Activated T-helper 1 cell treated with anti-CD3 and anti-CD28 coated beads, Interleukin-12 subunit alpha, Interleukin-12 subunit beta, Interleukin-2, Interleukin-4 antibody, amounts not matched to agents 30 ng/mL and 10 ng/mL and 1 ng/mL, durations not matched to agents 14 hours and 24 hours and 36 hours (primary cell): ENCODE measurements at regions not wholly inside any gene's neighbourhood (a gene's known extent, or its start where the extent isn't known, plus 50 kb on each side); places are given as distances from the start of the nearest gene placed in this dataset.

ENCODE experiments used
- DNase-seq: peaks from one replicate; pipeline ENCODE4 v3.0.0; 2021; ENCODE audit warnings: low spot score
- H3K27ac Mint-ChIP-seq: one replicate; pipeline ENCODE4 v1.8.0; 2021; ENCODE audit warnings: mild to moderate bottlenecking, mixed read lengths
- H3K27me3 Mint-ChIP-seq: one replicate; pipeline ENCODE4 v1.8.0; 2022; ENCODE audit warnings: mild to moderate bottlenecking, moderate library complexity, mixed read lengths; ENCODE audit not compliant: insufficient read depth
- H3K36me3 Mint-ChIP-seq: one replicate; pipeline ENCODE4 v1.8.0; 2021; ENCODE audit warnings: low read depth, mixed read lengths
- H3K4me1 Mint-ChIP-seq: one replicate; pipeline ENCODE4 v1.8.0; 2021; ENCODE audit warnings: low read depth, mixed read lengths
- H3K4me3 Mint-ChIP-seq: one replicate; pipeline ENCODE4 v1.8.0; 2021; ENCODE audit warnings: mild to moderate bottlenecking, moderate library complexity, mixed read lengths
- H3K9me3 Mint-ChIP-seq: one replicate; pipeline ENCODE4 v1.8.0; 2021; ENCODE audit warnings: mixed read lengths
- intact Hi-C: fragments of 100-400 bp; cut with micrococcal nuclease; formaldehyde crosslinking; loops from one replicate; pipeline ENCODE4 v1.15.1; 2024

DNA sequence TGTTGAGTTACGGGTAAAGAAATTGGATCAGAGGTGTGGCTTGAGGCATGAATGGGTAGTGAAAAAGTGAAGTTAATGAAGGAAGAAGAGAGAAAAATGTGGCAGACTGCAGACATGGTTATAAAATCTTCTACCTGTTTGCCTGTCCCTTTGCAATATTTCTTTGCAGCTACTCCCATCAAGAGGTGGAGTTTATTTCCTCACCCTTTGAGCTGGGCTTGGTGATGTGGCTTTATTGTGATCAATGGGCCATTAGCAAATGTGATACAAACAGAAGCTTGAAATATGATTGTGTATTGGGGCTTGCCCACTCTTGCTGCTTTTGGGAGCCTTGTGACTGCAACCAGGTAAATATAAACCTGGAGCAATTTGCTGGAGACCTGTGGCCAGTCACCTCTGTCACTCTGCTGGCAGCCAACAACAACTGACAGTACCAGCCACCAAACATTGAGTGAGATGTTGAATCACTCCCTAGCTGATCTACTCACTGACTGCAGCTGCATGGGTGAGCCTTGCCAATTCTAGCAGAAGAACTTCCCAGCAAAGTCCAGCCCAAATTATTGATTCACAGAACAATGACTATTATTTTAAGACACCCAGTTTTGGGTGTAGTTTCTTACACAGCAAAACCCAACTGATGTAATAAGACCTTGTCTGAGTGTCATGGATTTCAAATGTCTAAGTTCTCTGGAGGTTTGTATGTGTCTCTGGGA lies 151.0 kb upstream of the ATP2B1 start:
- Mint-ChIP-seq H3K27ac (no peak overlapping the region), H3K36me3 (peaks cover 15% of the 10 kb centered on the region)

DNA sequence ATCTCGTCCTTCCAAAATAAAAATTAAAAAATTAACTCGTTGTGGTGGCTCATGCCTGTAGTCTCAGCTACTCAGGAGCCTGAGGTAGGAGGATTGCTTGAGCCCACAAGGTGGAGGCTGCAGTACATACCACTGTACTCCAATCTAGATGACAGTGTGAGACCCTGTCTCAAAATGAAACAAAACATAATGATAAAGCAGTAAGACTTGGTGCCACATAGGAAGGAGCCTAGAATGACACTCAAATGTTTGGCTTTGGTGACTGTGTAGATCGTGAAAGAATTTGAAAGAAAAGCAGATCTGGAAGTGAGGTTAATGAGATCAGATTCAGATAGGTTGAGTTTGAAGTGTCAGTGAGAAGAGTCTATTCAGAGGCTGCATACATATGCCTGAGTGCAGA lies 150.1 kb upstream of the ATP2B1 start:
- DNase-seq, result no peak
- Mint-ChIP-seq H3K27me3 (no peaks in the 10 kb centered on the region), H3K4me3 (no peak overlapping the region), H3K27ac (no peak overlapping the region), H3K9me3 (peaks cover 8% of the 10 kb centered on the region), H3K4me1 (peaks cover 63% of the 10 kb centered on the region), H3K36me3 (peaks cover 15% of the 10 kb centered on the region)
- intact Hi-C loops, result loop anchor here (5.0 kb wide), 1 partner anchor 261 kb away; no protein-coding TSS in a partner anchor

More for the DNA sequence above, 151.0 kb upstream of the ATP2B1 start:
- peaks cover 73% of the 10 kb centered on the region for H3K4me1 Mint-ChIP-seq
- DNase-seq, result no peak
- no peaks in the 10 kb centered on the region for H3K27me3 Mint-ChIP-seq
- intact Hi-C loops, result loop anchor here (5.0 to 10.0 kb wide), 7 partner anchors 233 to 845 kb away; partner anchors contain the start of genes DUSP6 and POC1B
- H3K9me3 Mint-ChIP-seq, result peaks cover 8% of the 10 kb centered on the region
- H3K4me3 Mint-ChIP-seq, result no peak overlapping the region

GRCh38 chr12:89857652-89858274 lies 149.1 kb upstream of the ATP2B1 start:
- H3K36me3 Mint-ChIP-seq, result peaks cover 14% of the 10 kb centered on the region
- no peak for DNase-seq
- intact Hi-C loops, result loop anchor here (2.0 to 5.0 kb wide), 3 partner anchors 185 to 817 kb away; no protein-coding TSS in a partner anchor
- H3K9me3 Mint-ChIP-seq, result peaks cover 8% of the 10 kb centered on the region
- H3K4me3 Mint-ChIP-seq, result no peak overlapping the region
- H3K4me1 Mint-ChIP-seq, result peaks cover 54% of the 10 kb centered on the region
- H3K27ac Mint-ChIP-seq, result no peak overlapping the region
- H3K27me3 Mint-ChIP-seq, result no peaks in the 10 kb centered on the region

DNA sequence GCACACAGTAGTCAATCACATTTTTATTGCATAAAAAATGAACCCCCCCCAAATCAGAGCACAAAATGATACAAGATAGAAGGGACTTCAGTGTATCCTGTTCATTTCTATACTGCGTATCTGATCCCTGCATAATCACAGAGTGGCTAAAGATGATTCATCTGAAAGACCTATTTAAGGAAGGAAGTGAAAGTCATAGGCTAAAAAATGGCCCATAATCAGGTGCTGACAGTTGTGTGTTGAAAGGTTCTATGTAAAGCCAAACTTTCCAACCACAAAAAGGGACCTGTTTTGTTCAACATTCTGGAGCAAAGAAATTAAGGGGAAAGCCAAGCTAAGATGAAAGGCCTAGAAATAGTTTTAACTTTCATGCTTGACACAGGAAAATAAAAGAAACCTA lies 147.8 kb upstream of the ATP2B1 start:
- Mint-ChIP-seq H3K36me3 (peaks cover 10% of the 10 kb centered on the region), H3K27me3 (no peaks in the 10 kb centered on the region), H3K9me3 (peaks cover 3% of the 10 kb centered on the region), H3K4me1 (peaks cover 40% of the 10 kb centered on the region), H3K27ac (peak overlapping the region; percentile 62), H3K4me3 (peak overlapping the region; percentile 25)
- DNase-seq, result no peak
- intact Hi-C loops, result loop anchor here (1.0 to 5.0 kb wide), 6 partner anchors 8 to 816 kb away; no protein-coding TSS in a partner anchor

- Mint-ChIP-seq H3K9me3 (no peaks in the 10 kb centered on the region), H3K4me3 (no peak overlapping the region), H3K27me3 (peaks cover 6% of the 10 kb centered on the region), H3K27ac (no peak overlapping the region), H3K36me3 (no peaks in the 10 kb centered on the region), H3K4me1 (no peaks in the 10 kb centered on the region)
- no peak for DNase-seq
- intact Hi-C loops, result no loop called here
Measured at GRCh38 chr12:89848732-89849131, 140.1 kb upstream of the ATP2B1 start.

GRCh38 chr12:89846473-89847055 lies 137.9 kb upstream of the ATP2B1 start:
- no peak overlapping the region for H3K4me3 Mint-ChIP-seq
- peaks cover 6% of the 10 kb centered on the region for H3K27me3 Mint-ChIP-seq
- H3K4me1 Mint-ChIP-seq, result no peaks in the 10 kb centered on the region
- no peaks in the 10 kb centered on the region for H3K36me3 Mint-ChIP-seq
- intact Hi-C loops, result no loop called here
- no peaks in the 10 kb centered on the region for H3K9me3 Mint-ChIP-seq
- DNase-seq, result no peak
- H3K27ac Mint-ChIP-seq, result no peak overlapping the region

DNA sequence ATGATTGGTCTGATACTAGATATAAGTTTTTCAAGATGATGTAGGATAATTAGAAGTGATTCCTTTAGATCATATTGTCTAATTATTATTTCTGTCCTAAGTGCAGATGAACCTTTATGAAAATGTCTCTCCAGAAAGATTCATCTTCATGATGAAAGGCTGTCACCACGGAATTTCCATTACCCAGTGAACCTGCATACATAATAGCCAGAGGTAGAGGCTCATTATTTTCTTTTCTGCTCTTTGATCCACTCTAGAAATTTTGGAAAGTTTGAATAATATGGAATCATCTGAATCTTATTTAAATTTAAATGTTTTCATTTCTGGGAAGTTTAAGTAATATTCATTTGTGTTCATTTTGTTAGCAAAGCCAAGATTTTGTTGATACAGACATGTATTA lies 137.1 kb upstream of the ATP2B1 start:
- Mint-ChIP-seq H3K4me3 (no peak overlapping the region), H3K9me3 (no peaks in the 10 kb centered on the region), H3K36me3 (no peaks in the 10 kb centered on the region), H3K27ac (no peak overlapping the region), H3K4me1 (no peaks in the 10 kb centered on the region), H3K27me3 (peaks cover 3% of the 10 kb centered on the region)
- DNase-seq, result no peak
- intact Hi-C loops, result no loop called here

GRCh38 chr12:89845366-89845765 lies 136.7 kb upstream of the ATP2B1 start:
- Mint-ChIP-seq H3K27me3 (peaks cover 3% of the 10 kb centered on the region), H3K9me3 (no peaks in the 10 kb centered on the region), H3K36me3 (no peaks in the 10 kb centered on the region), H3K4me3 (no peak overlapping the region), H3K4me1 (no peaks in the 10 kb centered on the region), H3K27ac (no peak overlapping the region)
- DNase-seq, result no peak
- intact Hi-C loops, result no loop called here

GRCh38 chr12:89844539-89844938 lies 135.9 kb upstream of the ATP2B1 start:
- Mint-ChIP-seq H3K36me3 (no peaks in the 10 kb centered on the region), H3K9me3 (no peaks in the 10 kb centered on the region), H3K27me3 (peaks cover 3% of the 10 kb centered on the region), H3K4me3 (no peak overlapping the region), H3K27ac (no peak overlapping the region), H3K4me1 (no peaks in the 10 kb centered on the region)
- no peak for DNase-seq
- intact Hi-C loops, result no loop called here

- Mint-ChIP-seq H3K9me3 (no peaks in the 10 kb centered on the region), H3K4me3 (no peak overlapping the region), H3K36me3 (no peaks in the 10 kb centered on the region), H3K27me3 (peaks cover 2% of the 10 kb centered on the region), H3K4me1 (no peaks in the 10 kb centered on the region), H3K27ac (no peak overlapping the region)
- intact Hi-C loops, result no loop called here
- no peak for DNase-seq
Measured at GRCh38 chr12:89840162-89840922, 131.7 kb upstream of the ATP2B1 start.

DNA sequence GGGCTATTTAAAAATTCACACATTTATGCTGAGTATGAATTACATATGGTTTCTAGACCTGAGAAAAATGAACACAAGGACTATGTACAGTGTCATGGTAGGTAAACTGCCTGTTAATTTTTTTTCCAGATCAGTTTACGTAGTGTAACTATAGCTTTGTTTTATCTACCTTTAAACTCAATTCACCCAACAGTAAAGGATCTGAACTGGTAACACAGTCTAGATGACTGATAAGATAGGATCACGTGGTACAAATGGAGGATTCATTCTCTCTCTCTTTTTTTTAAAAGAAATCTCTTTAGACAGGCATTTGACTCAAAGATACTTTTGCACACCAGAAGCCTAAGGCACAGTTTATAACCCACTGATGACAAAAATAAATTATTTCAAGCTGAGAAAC lies 130.8 kb upstream of the ATP2B1 start:
- no peak overlapping the region for H3K27ac Mint-ChIP-seq
- no peak for DNase-seq
- peaks cover 2% of the 10 kb centered on the region for H3K27me3 Mint-ChIP-seq
- H3K4me1 Mint-ChIP-seq, result no peaks in the 10 kb centered on the region
- H3K36me3 Mint-ChIP-seq, result no peaks in the 10 kb centered on the region
- H3K9me3 Mint-ChIP-seq, result no peaks in the 10 kb centered on the region
- intact Hi-C loops, result no loop called here
- no peak overlapping the region for H3K4me3 Mint-ChIP-seq

- H3K9me3 Mint-ChIP-seq, result no peaks in the 10 kb centered on the region
- H3K27me3 Mint-ChIP-seq, result peaks cover 2% of the 10 kb centered on the region
- no peak for DNase-seq
- no peaks in the 10 kb centered on the region for H3K4me1 Mint-ChIP-seq
- H3K4me3 Mint-ChIP-seq, result no peak overlapping the region
- H3K36me3 Mint-ChIP-seq, result no peaks in the 10 kb centered on the region
- H3K27ac Mint-ChIP-seq, result no peak overlapping the region
- intact Hi-C loops, result no loop called here
Measured at GRCh38 chr12:89838833-89839232, 130.2 kb upstream of the ATP2B1 start.

DNA sequence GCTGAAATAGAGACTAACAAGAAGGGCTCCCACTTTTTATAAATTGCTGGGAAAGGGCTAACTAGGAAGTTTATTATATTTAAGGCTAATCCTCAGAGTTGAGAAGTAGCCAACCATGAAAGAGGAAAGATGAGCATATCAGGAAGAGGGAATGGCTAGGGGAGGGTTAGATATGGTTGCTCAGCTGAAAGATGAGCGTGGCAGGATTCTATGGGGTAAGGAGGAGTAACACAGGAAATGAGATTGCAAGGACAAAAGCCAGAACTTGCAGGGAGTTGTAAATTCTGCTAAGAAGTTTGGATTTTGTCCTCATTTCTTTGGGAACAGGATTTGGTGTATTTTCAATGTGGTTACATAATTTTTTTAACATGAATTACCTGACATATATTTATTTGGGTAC lies 127.4 kb upstream of the ATP2B1 start:
- DNase-seq, result no peak
- no peaks in the 10 kb centered on the region for H3K4me1 Mint-ChIP-seq
- no peaks in the 10 kb centered on the region for H3K9me3 Mint-ChIP-seq
- no peaks in the 10 kb centered on the region for H3K36me3 Mint-ChIP-seq
- peaks cover 4% of the 10 kb centered on the region for H3K27me3 Mint-ChIP-seq
- H3K27ac Mint-ChIP-seq, result no peak overlapping the region
- no peak overlapping the region for H3K4me3 Mint-ChIP-seq
- intact Hi-C loops, result no loop called here
